Neural cell (in vitro differentiated cells): ENCODE measurements at regions not wholly inside any gene's neighbourhood (a gene's known extent, or its start where the extent isn't known, plus 50 kb on each side); places are given as distances from the start of the nearest gene placed in this dataset.
"Not testable (repeated sequence)": the region's sequence is repeated elsewhere in the genome, so short reads cannot be mapped to it uniquely, and the experiment has no call there.

Source experiments
- EP300 ChIP-seq: fragments of 450-650 bp; conservative IDR thresholded peaks from 2 replicates; pipeline ENCODE4 v1.6.1; 2014; ENCODE audit warnings: antibody characterized with exemption, mild to moderate bottlenecking, moderate library complexity; ENCODE audit not compliant: poor library complexity, severe bottlenecking
- EZH2 ChIP-seq: fragments of 200-600, 300-800 bp; shearing (Covaris generic), sonication (generic); IDR thresholded peaks from 2 replicates; pipeline ENCODE4 v1.6.1; 2014; ENCODE audit warnings: antibody characterized with exemption, low read length, borderline replicate concordance, mild to moderate bottlenecking; ENCODE audit not compliant: insufficient read depth, poor library complexity, severe bottlenecking
- RAD21 ChIP-seq: fragments of 450-650 bp; conservative IDR thresholded peaks from 2 replicates; pipeline ENCODE4 v1.6.1; 2014; ENCODE audit warnings: antibody characterized with exemption, mild to moderate bottlenecking, moderate library complexity
- SMC3 ChIP-seq: fragments of 450-650 bp; conservative IDR thresholded peaks from 2 replicates; pipeline ENCODE4 v1.6.1; 2014; ENCODE audit warnings: antibody characterized with exemption, mild to moderate bottlenecking, moderate library complexity; ENCODE audit not compliant: poor library complexity

DNA sequence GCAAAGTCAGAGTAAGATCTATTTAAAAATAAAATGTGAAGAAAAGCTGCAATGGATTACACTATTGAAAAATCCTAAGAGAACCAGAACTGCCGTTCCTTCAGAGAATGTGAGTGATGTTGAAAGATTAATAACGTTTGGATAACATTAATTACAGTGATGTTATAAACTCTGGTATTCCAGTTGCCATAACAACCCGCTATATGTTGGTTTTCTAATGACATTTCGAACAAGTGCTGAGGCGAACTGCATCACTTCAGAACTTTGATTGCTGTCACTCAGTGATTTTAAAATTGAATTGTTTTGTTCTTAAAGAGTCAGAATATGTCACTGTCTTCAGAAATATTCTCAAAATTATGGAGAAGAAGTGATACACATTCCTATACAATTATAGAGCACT is 89.4 kb upstream of the KIF2A start:
- TF ChIP-seq EZH2, SMC3, RAD21: not testable (repeated sequence)
- peak; percentile 90 for TF ChIP-seq EP300
